ENCODE measurements at regions not wholly inside any gene's neighbourhood (a gene's known extent, or its start where the extent isn't known, plus 50 kb on each side); places are given as distances from the start of the nearest gene placed in this dataset.
"Not testable (repeated sequence)": the region's sequence is repeated elsewhere in the genome, so short reads cannot be mapped to it uniquely, and the experiment has no call there.

DNA sequence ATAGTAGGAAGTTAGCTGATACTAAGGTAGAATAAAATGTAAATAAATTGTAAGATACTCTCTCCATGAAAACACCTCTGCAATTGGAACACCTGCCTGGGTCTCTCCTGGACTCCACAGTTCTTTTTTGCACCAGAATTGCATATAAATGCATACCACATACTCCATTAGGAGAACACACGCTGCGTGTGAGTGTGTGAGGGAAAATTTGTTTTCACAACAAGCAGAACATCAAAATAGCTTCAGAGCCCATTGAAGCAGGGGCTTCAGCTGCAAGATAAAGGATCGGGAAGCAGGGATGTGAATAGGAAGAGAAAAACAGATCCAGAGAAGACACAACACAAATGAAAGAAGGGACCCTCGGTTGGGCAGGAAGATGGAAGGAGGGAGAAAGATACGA lies 389.8 kb upstream of the BRINP1 start:
- intact Hi-C loops (cut with DNase I), result no loop called here
- ATAC-seq (no peak), DNase-seq (no peak)

DNA sequence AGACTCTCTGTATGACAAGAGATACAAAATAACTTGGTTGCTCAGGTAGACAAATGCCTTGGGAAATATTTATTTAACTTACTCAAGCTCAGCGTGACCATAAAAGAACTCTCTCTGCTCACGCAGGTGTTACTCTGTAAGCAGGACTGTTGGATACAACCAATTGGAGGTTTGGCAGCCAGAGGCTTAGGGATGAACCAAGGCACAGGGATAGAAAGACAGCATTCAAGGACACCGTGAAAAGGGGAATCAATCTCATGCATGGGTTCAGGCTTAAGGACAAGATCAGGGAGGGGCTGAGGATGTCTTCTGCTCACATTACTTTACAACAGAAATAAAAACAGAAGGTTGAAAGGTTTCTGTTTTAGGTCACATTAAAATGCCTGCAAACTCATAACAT lies 389.0 kb upstream of the BRINP1 start:
- intact Hi-C loops (cut with DNase I), result no loop called here
- no peak for ATAC-seq
- DNase-seq, result no peak

DNA sequence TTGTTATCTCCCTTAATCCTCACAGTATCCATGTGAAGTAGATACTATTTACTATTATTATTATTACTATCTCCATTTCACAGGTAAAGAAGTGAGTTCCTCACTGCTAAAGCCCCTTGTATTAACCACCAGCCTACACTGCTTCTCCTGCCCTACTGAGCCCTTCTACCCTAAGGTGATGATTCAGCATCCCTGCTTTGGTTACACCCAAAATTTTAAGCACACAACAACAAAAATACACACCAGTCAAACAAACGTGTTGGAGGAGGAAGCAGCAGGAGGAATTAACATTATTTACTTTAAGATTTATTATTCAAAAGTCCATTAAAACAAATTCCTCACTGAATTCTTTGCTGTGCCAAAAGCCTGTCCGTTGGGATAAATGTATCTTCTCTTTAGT lies 370.2 kb upstream of the BRINP1 start:
- no peak for DNase-seq
- ATAC-seq, result no peak
- intact Hi-C loops (cut with DNase I), result no loop called here

DNA sequence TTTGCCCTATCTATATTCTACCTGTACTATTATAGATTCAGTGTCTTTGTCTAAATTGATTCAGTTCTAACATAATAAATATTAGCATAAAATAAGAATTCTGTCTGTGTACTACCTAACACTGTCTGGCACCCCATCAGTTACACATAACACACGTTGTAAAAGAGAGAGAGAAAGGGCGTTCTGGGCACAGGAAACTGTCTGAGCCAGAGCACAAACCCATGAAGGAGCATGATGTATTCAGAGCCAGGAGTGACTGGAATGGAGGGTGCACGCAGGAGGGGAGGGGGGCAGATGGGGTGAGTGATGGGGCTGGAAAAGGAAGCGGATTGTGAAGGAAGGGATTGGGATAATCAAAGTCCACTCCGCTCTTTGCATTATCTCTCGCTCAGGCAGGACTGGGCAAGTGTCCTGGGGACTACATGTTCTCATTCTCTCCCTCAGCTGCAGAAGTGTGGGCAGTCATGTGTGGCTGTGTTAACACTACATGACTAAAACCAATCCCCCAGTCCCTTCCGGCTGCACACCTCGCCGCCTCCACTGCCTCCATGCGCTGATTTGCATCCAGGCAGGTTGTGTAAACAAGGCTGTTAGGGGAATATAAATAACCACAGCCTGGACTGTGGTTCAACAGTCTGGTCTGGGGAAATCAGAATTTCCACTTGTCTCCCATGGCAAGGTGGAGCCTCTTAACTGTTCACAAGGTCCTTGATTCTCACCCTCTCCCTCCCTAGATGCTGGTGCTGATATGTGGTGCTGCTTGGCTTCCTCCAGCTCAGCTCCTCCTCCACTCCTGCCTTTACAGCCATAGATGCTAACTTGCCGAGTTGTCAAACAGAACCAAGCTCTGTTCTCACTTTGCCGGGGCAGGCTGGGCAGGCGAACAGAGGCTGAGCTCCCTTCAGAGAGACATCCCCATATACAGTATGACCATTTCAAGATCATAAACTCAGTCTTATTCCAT lies 367.5 kb upstream of the BRINP1 start:
- ATAC-seq, result no peak
- DNase-seq, result no peak
- intact Hi-C loops (cut with DNase I), result no loop called here

DNA sequence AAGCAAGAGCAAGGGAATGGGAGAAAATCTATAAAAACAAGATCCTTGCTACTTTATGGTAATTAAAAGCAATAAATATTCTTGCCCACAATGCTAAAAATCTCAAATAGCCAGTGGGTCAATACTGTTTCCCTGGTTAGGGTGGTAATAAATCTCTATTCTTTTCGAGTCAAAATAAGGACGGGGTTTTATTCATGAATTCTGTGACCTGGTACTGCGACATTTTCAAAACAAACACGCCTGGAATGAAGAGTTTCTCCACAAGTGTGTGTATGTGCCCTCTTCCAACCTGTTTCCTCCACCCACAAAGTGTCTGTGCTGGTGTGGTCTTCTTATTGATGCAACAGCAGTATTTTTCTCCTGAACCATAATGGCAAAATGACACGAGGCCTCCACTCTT lies 358.8 kb upstream of the BRINP1 start:
- DNase-seq, result no peak
- intact Hi-C loops (cut with DNase I), result no loop called here
- no peak for ATAC-seq

DNA sequence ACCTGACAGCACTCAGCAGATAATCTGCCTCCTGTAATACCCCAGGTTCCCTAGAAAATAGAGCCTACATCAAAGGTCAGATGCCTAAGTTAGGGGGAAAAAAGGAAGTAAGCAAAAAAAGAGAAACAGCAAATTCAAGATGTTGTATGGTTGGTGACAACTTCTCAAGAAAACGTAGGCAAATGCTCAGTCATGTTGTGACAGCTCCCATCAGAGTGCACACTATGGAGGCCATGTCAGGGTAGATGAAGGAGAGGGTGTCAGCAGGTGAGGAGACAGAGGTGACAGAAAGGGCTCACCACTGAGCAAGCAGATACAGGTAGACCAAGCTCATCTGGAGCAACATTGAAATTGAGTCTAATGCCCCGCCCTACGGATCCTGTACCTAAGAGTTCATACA lies 356.8 kb upstream of the BRINP1 start:
- no peak for ATAC-seq
- DNase-seq, result no peak
- intact Hi-C loops (cut with DNase I), result no loop called here

DNA sequence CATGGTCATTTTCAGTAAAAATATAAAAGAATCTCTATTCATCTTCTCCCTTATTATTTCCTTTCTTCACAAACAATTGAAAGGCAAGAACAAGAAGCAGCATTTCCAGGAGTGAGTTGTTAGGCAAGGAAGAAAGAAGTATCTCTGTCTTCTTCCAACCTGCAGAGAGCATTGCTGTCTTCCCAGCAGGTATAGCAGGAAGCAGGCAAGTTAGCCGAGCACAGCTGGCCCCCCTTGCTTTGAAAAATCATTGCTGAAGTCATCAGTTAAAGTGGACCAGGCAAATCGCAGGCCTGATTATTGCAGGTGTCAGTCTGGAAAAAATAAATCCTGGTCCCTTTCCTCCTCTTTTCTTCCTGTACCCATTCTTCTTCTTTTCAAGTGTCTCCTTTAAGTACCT lies 353.1 kb upstream of the BRINP1 start:
- ATAC-seq, result no peak
- no peak for DNase-seq
- intact Hi-C loops (cut with DNase I), result no loop called here

DNA sequence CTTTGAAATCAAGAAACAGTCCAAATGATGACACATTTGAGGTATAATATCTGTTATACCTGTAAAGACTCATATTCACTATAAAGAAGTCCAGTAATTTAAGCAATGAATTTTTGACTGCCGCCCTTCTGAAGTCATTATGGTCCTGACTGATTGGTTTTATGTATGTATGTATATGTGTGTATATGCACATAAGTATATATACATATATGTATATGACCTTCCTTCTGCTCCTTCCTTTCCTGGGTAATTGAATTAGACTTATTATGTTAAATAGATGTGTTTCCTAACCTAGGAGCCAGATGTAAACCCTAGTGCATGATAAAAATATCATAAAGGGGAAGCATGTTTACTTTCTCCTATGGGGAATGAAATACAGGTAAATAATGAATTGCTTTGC lies 343.1 kb upstream of the BRINP1 start:
- ATAC-seq (no peak), DNase-seq (no peak)
- intact Hi-C loops (cut with DNase I), result no loop called here

DNA sequence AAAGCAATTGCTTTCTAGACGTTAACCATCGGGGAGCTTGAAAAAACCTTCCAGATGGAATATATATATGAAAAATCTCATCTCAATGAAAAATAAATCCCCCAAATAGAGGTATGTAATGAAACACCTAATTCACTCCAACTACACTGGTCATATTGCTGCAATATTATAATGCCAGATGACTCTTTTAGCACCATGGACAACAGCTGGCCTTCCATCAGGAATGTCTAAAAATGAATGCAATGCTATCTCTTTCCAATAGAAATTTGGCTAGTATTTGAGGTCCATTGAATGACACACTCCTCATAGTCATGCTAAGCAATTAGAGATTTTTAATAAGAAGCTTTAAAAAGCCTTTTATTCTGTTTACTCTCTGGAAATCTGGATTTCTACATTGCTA lies 340.2 kb upstream of the BRINP1 start:
- ATAC-seq (no peak), DNase-seq (no peak)
- intact Hi-C loops (cut with DNase I), result no loop called here

DNA sequence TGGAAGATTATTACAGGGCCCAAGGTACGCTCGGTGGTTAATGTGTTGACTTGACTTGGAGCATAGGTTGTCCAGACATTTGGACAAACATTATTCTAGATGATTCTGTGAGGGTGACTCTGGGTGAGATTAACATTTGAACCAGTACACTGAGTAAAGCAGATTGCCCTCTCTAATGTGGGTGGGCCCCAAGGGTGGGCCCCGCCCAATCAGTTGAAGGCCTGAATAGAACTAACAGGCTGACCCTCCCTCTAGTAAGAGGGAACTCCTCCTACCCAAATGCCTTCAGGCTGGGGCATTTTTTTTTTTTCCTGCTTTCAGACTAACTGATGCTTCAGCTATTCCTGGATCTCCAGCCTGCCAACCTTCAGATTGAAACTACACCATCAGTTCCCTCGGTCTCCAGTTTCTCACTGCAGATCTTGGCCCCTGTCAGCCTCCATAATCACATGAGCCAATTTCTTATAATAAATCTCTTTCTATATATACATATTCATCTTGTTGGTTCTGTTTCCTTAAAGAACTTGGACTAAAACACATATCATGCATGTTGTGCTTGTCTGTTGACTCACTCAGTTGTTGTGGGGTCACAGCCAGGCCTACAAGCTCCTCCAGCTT lies 338.1 kb upstream of the BRINP1 start:
- intact Hi-C loops (cut with DNase I), result no loop called here
- DNase-seq, result no peak
- ATAC-seq, result no peak

DNA sequence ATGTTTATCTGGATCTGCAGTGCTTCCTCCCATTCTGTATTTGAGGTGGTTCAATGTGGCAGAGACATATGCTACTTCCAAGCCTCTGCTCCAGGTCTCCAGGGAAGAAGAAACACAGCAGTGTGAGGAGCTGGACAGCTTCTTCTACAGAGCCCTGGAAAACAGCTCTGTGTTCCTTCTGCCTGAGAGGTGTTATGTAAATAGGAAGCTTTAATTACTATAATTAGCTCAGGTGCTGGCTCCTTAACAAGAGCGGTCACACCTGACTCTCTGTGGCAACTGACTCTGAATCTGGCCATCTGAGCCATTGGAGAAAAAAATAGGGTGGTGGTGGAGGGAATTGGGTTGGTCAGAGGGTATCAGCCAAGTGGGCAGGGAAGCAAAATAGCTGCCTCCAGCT lies 332.4 kb upstream of the BRINP1 start:
- ATAC-seq, result no peak
- intact Hi-C loops (cut with DNase I), result no loop called here
- no peak for DNase-seq

DNA sequence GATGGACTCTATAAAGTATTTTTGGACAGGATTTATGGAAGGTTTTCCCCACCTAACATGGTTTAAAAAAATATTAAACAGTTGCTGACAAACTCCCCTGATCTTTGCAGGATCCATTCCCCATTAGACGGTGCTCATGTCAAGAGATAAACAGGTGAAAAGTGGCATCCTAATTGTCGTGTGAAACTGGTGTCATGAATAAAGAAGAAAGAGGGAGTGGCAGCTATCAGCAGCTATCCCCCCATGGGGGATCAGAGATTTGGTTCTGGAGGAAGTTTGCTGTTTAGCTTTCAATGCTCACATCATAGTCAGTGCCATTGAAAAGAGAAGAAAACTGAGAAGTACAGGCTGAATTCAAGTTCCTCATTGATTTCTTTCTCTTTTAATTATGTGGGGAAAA lies 329.3 kb upstream of the BRINP1 start:
- ATAC-seq (no peak), DNase-seq (no peak)
- intact Hi-C loops (cut with DNase I), result no loop called here

DNA sequence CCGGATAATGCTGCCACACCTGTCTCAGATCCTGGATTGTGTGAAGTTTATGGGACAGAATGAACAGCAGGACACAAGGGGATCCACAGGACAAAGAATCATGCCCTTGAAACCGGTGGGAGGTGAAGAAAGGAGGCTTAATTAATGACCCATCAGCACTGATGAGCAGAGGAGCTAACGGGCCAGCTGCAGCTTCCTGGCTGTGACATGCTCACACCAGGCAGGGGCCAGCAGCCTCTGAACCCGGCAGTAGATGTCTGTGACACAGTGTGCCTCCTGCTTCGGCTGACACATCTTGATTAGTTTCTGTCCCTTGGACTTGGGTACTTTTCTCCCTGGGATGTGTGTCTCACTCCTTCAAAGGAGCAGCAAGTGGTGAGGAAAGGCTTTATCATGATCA lies 328.8 kb upstream of the BRINP1 start:
- intact Hi-C loops (cut with DNase I), result no loop called here
- no peak for ATAC-seq

DNA sequence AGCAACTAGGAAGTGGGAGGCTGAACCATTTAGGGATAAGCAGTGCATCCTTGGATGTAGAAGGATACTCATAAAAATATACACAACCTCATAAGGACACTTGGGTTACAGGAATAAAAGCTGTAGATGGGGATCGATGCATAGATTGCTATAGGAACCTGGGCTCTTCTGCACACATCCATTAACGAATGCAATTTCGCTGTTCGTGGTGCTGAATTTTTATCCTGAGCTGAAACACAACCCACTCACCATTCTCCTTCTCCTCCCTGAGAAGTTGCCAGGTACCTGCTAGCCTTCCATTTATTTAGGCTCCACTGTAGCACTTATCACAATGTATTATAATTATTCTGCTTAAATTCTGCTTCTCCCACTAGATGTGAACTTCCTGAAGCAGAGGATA lies 320.6 kb upstream of the BRINP1 start:
- intact Hi-C loops (cut with DNase I), result no loop called here
- ATAC-seq (no peak), DNase-seq (no peak)

More for the DNA sequence above, 328.8 kb upstream of the BRINP1 start:
- DNase-seq, result no peak

DNA sequence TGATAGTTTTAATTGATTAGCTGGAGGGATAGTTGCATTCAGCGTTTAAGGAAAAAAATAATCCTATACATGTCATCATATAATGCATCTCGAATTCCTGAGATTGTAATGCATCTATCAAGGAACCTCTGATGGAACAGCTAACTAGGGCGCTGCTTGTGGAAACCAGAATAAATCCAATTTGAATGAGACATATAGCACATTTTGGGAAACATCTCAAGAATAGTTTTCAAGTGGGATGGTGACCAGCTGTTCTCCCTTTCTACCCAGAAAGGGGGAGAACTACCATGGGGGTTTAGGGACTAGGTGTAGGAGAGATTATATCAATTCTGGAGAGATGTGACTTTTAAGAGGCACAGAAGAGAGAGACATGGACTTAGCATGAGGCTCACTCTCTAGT lies 319.3 kb upstream of the BRINP1 start:
- no peak for ATAC-seq
- intact Hi-C loops (cut with DNase I), result no loop called here
- DNase-seq, result no peak

DNA sequence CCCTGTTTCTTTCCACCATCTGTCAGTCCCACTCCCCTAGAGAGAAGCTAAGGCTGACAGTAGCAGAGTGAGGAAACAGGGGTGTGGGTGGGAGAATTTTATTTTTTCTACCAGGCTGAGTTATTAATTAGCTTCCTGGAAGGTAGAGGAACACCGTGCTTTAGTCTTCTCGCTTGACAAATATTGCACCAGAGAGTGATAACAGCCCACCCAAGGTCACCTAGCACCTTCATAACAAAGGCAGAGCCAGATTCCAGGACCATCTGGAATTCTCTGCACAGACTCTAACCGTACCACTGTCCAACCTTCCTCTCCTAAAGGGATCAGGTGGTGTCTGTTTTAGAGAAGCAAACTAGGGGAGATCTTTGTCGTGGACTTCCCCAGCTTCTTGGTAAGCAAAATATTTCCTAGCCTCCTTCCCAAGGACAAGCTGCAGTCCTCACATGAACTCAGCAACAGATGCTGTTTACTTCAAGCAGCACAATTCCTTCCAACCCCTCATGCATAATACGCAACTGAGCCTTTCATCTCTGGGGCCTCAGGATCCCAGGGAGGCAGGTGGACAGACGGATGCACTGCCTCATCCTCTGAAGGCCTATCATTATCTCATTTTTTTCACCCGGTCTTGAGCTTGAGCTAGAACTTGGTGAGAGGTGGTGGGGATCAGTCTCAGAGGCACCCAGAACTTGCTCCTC lies 308.7 kb upstream of the BRINP1 start:
- ATAC-seq (no peak), DNase-seq (no peak)
- intact Hi-C loops (cut with DNase I), result no loop called here

DNA sequence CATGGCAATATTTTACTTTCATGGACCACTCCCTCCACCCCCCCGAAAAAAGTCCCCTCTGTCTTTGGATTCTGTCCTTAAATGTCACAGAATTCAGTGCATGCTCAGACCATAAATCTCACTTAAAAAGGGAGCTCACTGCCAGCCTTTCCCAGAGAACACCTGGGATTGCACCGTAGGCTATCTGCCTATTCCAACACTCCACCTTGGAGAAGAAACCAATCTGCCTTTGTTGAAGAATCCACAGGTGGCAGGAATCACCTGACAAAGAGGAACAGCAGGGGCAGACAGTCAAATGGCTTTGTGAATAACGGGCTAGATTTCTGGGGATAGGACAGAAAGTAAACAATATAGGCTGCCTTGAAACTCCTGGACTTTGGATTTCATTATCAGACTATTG lies 306.7 kb upstream of the BRINP1 start:
- ATAC-seq (no peak), DNase-seq (no peak)
- intact Hi-C loops (cut with DNase I), result no loop called here

DNA sequence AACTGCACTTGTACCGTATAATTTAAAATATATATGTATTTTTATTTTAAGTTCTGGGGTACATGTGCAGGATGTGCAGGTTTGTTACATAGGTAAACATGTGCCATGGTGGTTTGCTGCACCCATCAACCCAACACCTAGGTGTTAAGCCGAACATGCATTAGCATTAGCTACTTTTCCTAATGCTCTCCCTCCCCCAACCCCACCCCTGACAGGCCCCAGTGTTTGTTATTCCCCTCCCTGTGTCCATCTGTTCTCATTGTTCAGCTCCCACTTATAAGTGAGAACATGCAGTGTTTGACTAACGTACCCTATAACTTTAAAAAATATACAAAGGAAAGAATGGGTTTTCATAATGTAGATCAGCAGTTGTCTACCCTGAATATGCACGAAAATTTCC lies 303.5 kb upstream of the BRINP1 start:
- DNase-seq; ATAC-seq; intact Hi-C loops (cut with DNase I): not testable (repeated sequence)

DNA sequence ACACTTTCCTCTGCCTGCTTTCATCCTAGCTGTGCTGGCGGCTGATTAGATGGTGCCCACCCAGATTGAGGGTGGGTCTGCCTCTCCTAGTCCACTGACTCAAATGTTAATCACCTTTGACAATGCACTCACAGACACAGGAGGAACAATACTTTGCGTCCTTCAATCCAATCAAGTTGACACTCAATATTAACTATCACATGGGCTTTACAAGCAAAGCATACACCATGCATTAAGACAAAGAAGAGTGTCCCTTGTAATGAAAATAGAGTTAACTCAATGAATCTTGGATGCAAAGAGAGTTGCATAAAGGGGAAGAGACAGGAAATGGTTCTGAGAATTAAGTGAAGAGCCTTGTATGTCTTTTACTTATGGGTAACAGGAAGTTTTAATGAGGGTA lies 298.7 kb upstream of the BRINP1 start:
- intact Hi-C loops (cut with DNase I), result no loop called here

DNA sequence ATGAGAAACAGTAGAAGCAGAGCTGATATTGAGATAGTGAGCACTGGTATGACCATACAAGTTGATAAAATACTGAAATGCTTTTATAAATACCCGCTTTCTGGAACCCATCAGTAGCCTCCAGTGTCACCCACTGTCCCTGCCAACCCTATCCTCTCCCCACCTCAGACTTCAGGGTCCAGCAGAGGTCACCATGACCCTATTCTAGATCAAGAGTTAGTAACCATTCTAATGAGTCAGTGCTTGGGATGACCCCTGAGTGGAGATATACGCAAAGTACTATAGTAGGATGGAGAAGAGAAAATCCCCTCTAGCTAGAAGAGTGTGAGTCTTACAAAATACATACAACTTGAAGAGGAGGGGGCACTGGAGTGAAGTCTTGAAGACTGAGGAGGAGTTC lies 297.9 kb upstream of the BRINP1 start:
- no peak for DNase-seq
- intact Hi-C loops (cut with DNase I), result no loop called here
- no peak for ATAC-seq

More for the DNA sequence above, 298.7 kb upstream of the BRINP1 start:
- ATAC-seq (no peak), DNase-seq (no peak)

Data from left cardiac atrium (tissue), 4 donors.